ENCODE measurements at regions not wholly inside any gene's neighbourhood (a gene's known extent, or its start where the extent isn't known, plus 50 kb on each side); places are given as distances from the start of the nearest gene placed in this dataset.

DNA sequence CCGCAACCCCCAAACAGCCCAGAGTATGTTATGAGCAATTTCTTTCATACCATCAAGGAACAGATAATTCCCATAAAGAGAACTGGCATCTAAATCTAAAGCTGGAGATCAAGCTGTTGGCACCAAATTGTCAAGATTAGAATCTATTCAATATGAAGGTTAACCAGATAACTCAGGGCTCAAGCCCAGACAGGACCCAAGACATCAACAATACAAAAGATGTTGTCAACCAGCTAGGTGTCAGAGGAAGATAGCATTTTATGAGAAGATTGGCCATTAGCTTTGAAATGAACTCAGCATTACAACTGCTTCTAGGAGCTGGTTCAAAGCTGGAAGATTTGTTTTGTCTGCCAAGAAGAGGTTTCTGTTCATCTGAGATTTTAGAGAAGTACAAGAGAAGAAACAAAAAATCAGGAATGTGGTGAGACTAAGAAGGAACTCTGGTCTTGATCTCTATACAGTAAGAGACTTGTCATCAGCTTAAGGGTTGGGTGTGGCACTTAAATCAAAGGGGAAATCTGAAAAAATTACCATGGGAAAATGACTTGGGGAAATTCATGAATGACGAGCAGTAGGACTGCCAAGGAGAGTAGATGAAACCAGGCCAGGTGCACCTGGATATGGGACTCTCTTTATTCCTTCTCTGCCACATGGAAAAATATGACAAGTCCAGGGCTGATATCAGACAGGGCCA is 64.2 kb upstream of the COX10 start:
- no peak for DNase-seq

DNA sequence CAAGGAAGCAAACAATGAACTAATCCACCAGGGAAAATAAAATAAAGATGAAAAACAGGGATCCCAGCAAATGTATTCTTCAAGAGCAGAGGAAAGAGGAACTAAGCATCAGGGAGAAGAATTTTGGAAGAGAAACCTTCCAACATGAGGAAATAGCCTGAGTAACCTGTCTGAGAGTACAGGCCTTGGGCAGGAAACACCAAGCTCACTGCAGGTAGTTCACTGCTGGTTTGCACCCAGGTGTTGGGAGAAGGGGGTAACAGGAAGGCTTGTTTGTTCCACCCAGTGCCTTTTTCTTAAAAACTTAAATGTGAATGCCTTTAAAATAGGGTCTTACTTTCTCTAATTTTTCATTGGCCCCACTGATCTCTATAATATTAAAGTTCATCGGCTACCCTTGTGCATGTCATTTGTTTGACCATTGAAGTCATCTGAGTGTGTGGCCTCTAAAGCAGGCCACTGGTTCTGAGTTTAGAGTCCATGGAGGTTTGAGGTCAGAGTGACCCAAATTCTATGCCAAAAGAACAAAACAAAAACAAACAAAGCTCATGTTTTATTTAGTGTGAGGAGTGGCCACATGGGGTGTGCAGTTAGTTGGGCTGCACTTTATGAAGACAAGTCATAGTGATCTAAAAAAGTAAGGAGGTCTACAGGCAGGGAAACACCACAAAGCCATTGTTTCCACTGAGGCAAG is 62.9 kb upstream of the COX10 start:
- no peak for DNase-seq

- DNase-seq: no peak
These were observed 61.4 kb upstream of the COX10 start for GRCh38 chr17:14007951-14008350.

DNA sequence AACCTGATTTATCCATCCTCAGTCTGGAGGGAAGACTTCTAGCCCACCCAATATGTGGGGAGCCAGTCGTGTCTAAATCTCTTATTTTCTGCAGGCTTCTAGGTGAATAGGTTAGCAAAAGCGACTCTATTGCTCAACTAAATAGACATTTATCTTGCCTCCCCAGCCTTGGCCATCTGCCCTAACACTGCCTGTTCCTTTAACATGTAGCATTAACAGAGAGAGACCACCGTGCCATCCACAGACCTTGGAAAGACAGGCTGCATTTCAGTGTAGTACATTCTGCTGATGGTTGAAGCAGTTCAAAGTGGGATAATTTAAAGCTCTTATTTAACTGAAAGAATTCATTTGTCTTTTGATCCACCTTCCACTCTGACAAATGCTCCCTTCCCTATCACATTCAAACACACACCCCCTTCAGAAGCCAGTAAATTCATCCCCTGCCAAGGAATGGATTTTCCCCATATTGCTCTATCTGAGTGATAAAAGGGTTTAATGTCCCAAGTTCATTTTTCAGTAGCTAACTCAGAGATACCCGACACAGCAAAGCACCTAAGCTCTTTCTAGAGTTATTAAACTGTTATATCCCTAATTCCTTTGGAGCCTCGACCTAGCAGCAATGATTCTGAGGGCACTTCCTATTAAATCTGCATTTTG is 58.1 kb upstream of the COX10 start:
- DNase-seq: no peak

GRCh38 chr17:14011740-14012405 is 57.4 kb upstream of the COX10 start:
- DNase-seq: no peak

GRCh38 chr17:14014657-14015056 is 54.6 kb upstream of the COX10 start:
- no peak for DNase-seq

DNA sequence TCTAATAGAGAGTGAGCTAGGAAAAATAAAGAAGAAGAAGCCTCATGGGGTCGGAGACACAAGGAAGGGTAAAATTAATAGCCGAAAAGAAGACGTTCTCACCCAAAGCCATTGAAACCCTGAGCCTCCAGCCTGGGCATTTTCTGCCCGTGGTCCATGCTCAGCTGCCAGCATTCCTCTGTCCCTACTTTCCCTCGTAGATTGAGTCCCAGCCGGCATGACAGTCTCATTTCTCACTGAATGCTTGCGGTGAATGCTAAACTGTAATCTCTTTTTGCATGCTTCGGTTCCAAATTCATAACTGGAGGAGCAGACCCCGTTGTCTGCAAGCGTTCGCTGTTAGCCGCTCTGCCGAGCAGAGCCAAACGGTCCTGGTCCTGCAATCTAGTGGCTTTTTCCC is 54.0 kb upstream of the COX10 start:
- no peak for DNase-seq

DNA sequence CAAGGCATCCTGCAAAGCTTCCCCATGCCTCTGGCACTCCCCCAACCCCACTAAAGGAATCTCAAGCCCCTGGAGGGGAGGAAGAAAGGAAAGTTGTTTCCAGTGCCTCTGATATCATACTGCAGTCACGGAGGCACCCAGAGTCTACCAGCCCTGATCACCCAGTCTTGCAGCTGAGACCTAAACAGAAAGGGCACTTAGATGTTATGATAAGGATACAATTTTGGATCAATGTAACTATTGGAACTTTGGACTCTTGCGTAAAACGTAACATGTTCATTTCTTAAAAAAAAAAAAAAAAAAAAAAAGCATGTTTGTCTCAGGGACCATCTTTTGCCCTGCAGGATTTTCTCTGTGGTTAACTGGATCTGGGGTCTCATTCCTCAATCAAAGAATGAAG is 52.4 kb upstream of the COX10 start:
- no peak for DNase-seq

- peak; percentile 1 to 3 for DNase-seq
These were observed 49.9 kb upstream of the COX10 start for GRCh38 chr17:14019186-14019956.
